Neural crest cell (in vitro differentiated cells): ENCODE measurements at regions not wholly inside any gene's neighbourhood (a gene's known extent, or its start where the extent isn't known, plus 50 kb on each side); places are given as distances from the start of the nearest gene placed in this dataset.

Source experiments
- DNase-seq: peaks from one replicate; pipeline ENCODE4 v3.0.0; 2021; ENCODE audit warnings: low read depth, mixed read lengths, low spot score
- H3K27ac Mint-ChIP-seq: one replicate; pipeline ENCODE4 v1.8.0; 2021; ENCODE audit warnings: mild to moderate bottlenecking, mixed read lengths; ENCODE audit not compliant: unreplicated experiment
- H3K27me3 Mint-ChIP-seq: 2 replicates; pipeline ENCODE4 v1.8.0; 2021; ENCODE audit warnings: low read depth, mild to moderate bottlenecking, mixed read lengths
- H3K36me3 Mint-ChIP-seq: 2 replicates; pipeline ENCODE4 v1.8.0; 2021; ENCODE audit warnings: low read depth, mild to moderate bottlenecking, mixed read lengths
- H3K4me1 Mint-ChIP-seq: 2 replicates; pipeline ENCODE4 v1.8.0; 2021; ENCODE audit warnings: mixed read lengths
- H3K4me3 Mint-ChIP-seq: one replicate; pipeline ENCODE4 v1.8.0; 2021; ENCODE audit warnings: mild to moderate bottlenecking, mixed read lengths
- H3K9me3 Mint-ChIP-seq: 2 replicates; pipeline ENCODE4 v1.8.0; 2021; ENCODE audit warnings: mixed read lengths
- CTCF ChIP-seq: fragments of 200-600 bp; sonication (generic); conservative IDR thresholded peaks from 2 replicates; pipeline ENCODE4 v1.5.0; 2021; ENCODE audit warnings: antibody characterized with exemption, mild to moderate bottlenecking

GRCh38 chr5:17951392-17952169 lies 317.3 kb downstream of the TAF11L14 start:
- no peak overlapping the region for H3K4me3 Mint-ChIP-seq
- peak; percentile 7 for DNase-seq
- H3K27me3 Mint-ChIP-seq = no peaks in the 10 kb centered on the region
- TF ChIP-seq CTCF = peak; percentile 67
- no peak overlapping the region for H3K27ac Mint-ChIP-seq
- H3K4me1 Mint-ChIP-seq = peaks cover 12% of the 10 kb centered on the region
- peaks cover 19% of the 10 kb centered on the region for H3K9me3 Mint-ChIP-seq
- H3K36me3 Mint-ChIP-seq = peaks cover 4% of the 10 kb centered on the region

GRCh38 chr5:17952231-17952630 lies 318.0 kb downstream of the TAF11L14 start:
- TF ChIP-seq CTCF = no peak
- Mint-ChIP-seq H3K27ac (no peak overlapping the region), H3K4me1 (peaks cover 12% of the 10 kb centered on the region), H3K4me3 (no peak overlapping the region), H3K36me3 (peaks cover 4% of the 10 kb centered on the region), H3K9me3 (peaks cover 15% of the 10 kb centered on the region), H3K27me3 (no peaks in the 10 kb centered on the region)
- no peak for DNase-seq

GRCh38 chr5:17964067-17964466 lies 329.8 kb downstream of the TAF11L14 start:
- no peak for DNase-seq
- Mint-ChIP-seq H3K9me3 (peaks cover 3% of the 10 kb centered on the region), H3K27me3 (no peaks in the 10 kb centered on the region), H3K4me1 (no peaks in the 10 kb centered on the region), H3K4me3 (no peak overlapping the region), H3K36me3 (no peaks in the 10 kb centered on the region), H3K27ac (no peak overlapping the region)
- no peak for TF ChIP-seq CTCF

GRCh38 chr5:17966640-17967402 lies 332.6 kb downstream of the TAF11L14 start:
- Mint-ChIP-seq H3K27ac (no peak overlapping the region), H3K9me3 (no peaks in the 10 kb centered on the region), H3K4me1 (no peaks in the 10 kb centered on the region), H3K27me3 (no peaks in the 10 kb centered on the region), H3K4me3 (no peak overlapping the region), H3K36me3 (no peaks in the 10 kb centered on the region)
- DNase-seq = no peak
- no peak for TF ChIP-seq CTCF

GRCh38 chr5:17976404-17976803 lies 342.1 kb downstream of the TAF11L14 start:
- Mint-ChIP-seq H3K4me1 (no peaks in the 10 kb centered on the region), H3K27me3 (no peaks in the 10 kb centered on the region), H3K36me3 (no peaks in the 10 kb centered on the region), H3K27ac (no peak overlapping the region), H3K9me3 (no peaks in the 10 kb centered on the region), H3K4me3 (no peak overlapping the region)
- DNase-seq = no peak
- no peak for TF ChIP-seq CTCF
